Nephron (organoid): ENCODE measurements at regions not wholly inside any gene's neighbourhood (a gene's known extent, or its start where the extent isn't known, plus 50 kb on each side); places are given as distances from the start of the nearest gene placed in this dataset.

ENCODE experiments used
- H3K27ac Mint-ChIP-seq, 3 experiments: 2 replicates each; pipeline ENCODE4 v1.8.0; 2020; ENCODE audit warnings: mixed read lengths in 3 of 3, mild to moderate bottlenecking in 2 of 3, moderate library complexity in 1 of 3
- H3K27me3 Mint-ChIP-seq: 2 replicates; pipeline ENCODE4 v1.8.0; 2021; ENCODE audit warnings: low read depth, mild to moderate bottlenecking, moderate library complexity, mixed read lengths
- H3K36me3 Mint-ChIP-seq: 2 replicates; pipeline ENCODE4 v1.8.0; 2020; ENCODE audit warnings: low read depth, mixed read lengths
- H3K4me1 Mint-ChIP-seq: 2 replicates; pipeline ENCODE4 v1.8.0; 2020; ENCODE audit warnings: mixed read lengths
- H3K4me3 Mint-ChIP-seq, 3 experiments: 2 replicates each; pipeline ENCODE4 v1.8.0; 2020; ENCODE audit warnings: mild to moderate bottlenecking in 3 of 3, mixed read lengths in 3 of 3, moderate library complexity in 2 of 3
- H3K9me3 Mint-ChIP-seq: 2 replicates; pipeline ENCODE4 v1.8.0; 2020; ENCODE audit warnings: mixed read lengths
- CTCF ChIP-seq, 3 experiments: fragments of 200-600 bp; sonication (generic); IDR thresholded peaks; one replicate each; pipeline ENCODE4 v1.5.0; 2021; ENCODE audit warnings: antibody characterized with exemption in 3 of 3; ENCODE audit not compliant: unreplicated experiment in 3 of 3

- no peak overlapping the region for H3K27ac Mint-ChIP-seq
- H3K4me3 Mint-ChIP-seq: no peak overlapping the region
- peaks cover 23% of the 10 kb centered on the region for H3K4me1 Mint-ChIP-seq
- no peak for TF ChIP-seq CTCF (IDR thresholded peaks at IDR 0.05; ENCODE audit: unreplicated experiment in 3 of 3)
- no peaks in the 10 kb centered on the region for H3K27me3 Mint-ChIP-seq
- no peaks in the 10 kb centered on the region for H3K36me3 Mint-ChIP-seq
- peaks cover 14% of the 10 kb centered on the region for H3K9me3 Mint-ChIP-seq
Measured at GRCh38 chr5:156273325-156273724, 53.6 kb upstream of the SGCD start.

GRCh38 chr5:156274453-156274852, 52.5 kb upstream of the SGCD start:
- Mint-ChIP-seq H3K4me3 (no peak overlapping the region), H3K4me1 (peaks cover 23% of the 10 kb centered on the region), H3K36me3 (no peaks in the 10 kb centered on the region), H3K27me3 (no peaks in the 10 kb centered on the region), H3K9me3 (peaks cover 8% of the 10 kb centered on the region), H3K27ac (no peak overlapping the region)
- TF ChIP-seq CTCF (IDR thresholded peaks at IDR 0.05; ENCODE audit: unreplicated experiment in 3 of 3): no peak
